Ascending aorta (tissue), 2 donors: ENCODE measurements at regions not wholly inside any gene's neighbourhood (a gene's known extent, or its start where the extent isn't known, plus 50 kb on each side); places are given as distances from the start of the nearest gene placed in this dataset.

Experiments
- DNase-seq, 2 donors: peaks; one replicate each; pipeline ENCODE4 v3.0.0-alpha.2; 2019; ENCODE audit warnings: low spot score in 2 of 2
- H3K27ac ChIP-seq, 2 donors: fragments of 200-600 bp; sonication (generic); one replicate each; pipeline ENCODE4 v1.5.1; 2016 to 2017; ENCODE audit warnings: mild to moderate bottlenecking in 1 of 2
- H3K27me3 ChIP-seq: fragments of 200-600 bp; sonication (generic); one replicate; pipeline ENCODE4 v1.5.1; 2017
- H3K36me3 ChIP-seq, 2 donors: fragments of 200-600 bp; sonication (generic); one replicate each; pipeline ENCODE4 v1.5.1; 2016
- H3K4me1 ChIP-seq, 2 donors: fragments of 200-600 bp; sonication (generic); one replicate each; pipeline ENCODE4 v1.5.1; 2016 to 2017; ENCODE audit warnings: mild to moderate bottlenecking in 1 of 2
- H3K4me3 ChIP-seq, 2 donors: fragments of 200-600 bp; sonication (generic); one replicate each; pipeline ENCODE4 v1.5.1; 2016 to 2017; ENCODE audit warnings: mild to moderate bottlenecking in 1 of 2
- H3K9me3 ChIP-seq, 2 donors: fragments of 200-600 bp; sonication (generic); one replicate each; pipeline ENCODE4 v1.5.1; 2016
- intact Hi-C: fragments of 100-400 bp; cut with DNase I; formaldehyde crosslinking; loops from one replicate; pipeline ENCODE4 v1.15.1; 2023
- TF ChIP-seq, protein P1 (sequence below), 3 experiments: fragments of 200-600 bp in 2 of 3; fragments of 450-650 bp in 1 of 3; sonication (generic) in 2 of 3; IDR thresholded peaks; one replicate each; pipeline ENCODE4 v1.5.1; 2016 to 2019; ENCODE audit warnings: antibody characterized with exemption in 3 of 3, mild to moderate bottlenecking in 1 of 3, moderate library complexity in 1 of 3

DNA sequence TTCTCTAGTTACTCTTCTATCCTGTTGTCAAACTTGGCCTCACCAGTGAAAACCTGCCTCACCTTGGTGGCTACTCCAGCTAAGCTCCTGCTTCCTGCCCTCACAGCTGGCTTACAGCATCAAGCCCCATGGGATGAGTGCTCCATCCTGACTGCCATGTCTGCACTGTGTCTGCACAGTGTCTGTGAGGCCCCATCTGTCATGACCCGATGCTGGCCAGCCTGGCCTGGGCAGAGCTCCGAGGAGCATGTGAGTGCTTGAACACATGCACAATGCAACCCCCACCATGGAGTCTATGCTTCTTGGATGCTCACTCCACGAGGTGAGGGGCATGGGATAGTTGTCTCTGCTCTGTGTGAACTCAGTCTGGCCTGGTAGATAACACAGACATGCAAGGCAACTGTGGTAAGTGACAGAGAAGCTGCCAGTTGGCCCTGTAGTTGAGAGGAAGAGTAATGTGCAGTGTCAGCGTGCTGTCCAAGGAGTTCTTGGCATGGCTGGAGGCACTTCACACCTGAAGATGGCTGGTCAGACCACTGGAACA lies 207.1 kb upstream of the ZNF32 start:
- H3K36me3 ChIP-seq: no peaks in the 10 kb centered on the region
- H3K27me3 ChIP-seq: no peaks in the 10 kb centered on the region
- no peak overlapping the region for H3K27ac ChIP-seq
- H3K9me3 ChIP-seq: no peaks in the 10 kb centered on the region
- TF ChIP-seq, protein P1, sequence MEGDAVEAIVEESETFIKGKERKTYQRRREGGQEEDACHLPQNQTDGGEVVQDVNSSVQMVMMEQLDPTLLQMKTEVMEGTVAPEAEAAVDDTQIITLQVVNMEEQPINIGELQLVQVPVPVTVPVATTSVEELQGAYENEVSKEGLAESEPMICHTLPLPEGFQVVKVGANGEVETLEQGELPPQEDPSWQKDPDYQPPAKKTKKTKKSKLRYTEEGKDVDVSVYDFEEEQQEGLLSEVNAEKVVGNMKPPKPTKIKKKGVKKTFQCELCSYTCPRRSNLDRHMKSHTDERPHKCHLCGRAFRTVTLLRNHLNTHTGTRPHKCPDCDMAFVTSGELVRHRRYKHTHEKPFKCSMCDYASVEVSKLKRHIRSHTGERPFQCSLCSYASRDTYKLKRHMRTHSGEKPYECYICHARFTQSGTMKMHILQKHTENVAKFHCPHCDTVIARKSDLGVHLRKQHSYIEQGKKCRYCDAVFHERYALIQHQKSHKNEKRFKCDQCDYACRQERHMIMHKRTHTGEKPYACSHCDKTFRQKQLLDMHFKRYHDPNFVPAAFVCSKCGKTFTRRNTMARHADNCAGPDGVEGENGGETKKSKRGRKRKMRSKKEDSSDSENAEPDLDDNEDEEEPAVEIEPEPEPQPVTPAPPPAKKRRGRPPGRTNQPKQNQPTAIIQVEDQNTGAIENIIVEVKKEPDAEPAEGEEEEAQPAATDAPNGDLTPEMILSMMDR (IDR thresholded peaks at IDR 0.05): no peak
- intact Hi-C loops: no loop called here
- DNase-seq: no peak
- peaks cover 0 to 3% of the 10 kb centered on the region in 2 donors for H3K4me1 ChIP-seq
- H3K4me3 ChIP-seq: no peak overlapping the region

DNA sequence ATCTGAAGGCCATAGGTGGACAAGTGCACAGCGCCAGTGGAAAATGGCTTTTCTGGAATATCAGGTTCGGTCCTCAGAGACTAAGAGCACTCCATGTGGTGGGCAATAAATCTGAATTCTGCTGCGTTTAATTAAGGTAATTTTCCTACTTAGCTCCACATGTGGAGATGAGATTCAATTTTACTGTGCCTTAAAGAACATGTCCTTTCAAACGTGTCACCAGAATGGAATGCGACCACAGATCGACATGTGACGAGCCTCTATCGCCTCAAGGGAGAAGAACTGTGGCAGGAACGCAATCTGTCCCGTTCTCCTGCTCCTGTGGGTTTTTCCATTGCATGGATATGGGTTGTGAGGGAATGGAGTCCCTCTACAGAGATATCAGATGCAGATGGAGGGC lies 205.3 kb upstream of the ZNF32 start:
- intact Hi-C loops: no loop called here

DNA sequence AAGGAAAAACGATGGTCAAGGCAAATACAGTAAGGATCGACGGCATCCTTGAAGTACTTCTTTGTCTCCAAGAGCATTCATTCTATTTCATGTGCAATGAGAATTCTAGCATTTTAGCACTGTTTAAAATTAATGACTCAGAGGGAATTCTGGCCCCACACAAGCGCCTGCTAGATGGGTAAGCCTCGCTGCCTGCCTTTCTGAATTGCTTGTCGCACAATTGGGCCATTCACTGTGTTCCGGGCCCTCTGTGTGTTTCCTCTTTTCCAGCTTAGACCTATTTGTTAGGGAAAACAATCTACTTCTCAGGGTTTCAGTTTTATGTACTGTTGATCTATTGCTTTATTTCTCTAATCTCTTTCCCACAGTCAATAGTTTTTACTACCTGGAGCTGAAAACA lies 204.7 kb upstream of the ZNF32 start:
- Histone ChIP-seq H3K36me3 (no peaks in the 10 kb centered on the region), H3K4me3 (no peak overlapping the region), H3K9me3 (no peaks in the 10 kb centered on the region), H3K27ac (no peak overlapping the region), H3K27me3 (no peaks in the 10 kb centered on the region), H3K4me1 (peaks cover 0 to 3% of the 10 kb centered on the region in 2 donors)
- no peak for DNase-seq
- intact Hi-C loops: no loop called here
- TF ChIP-seq, protein P1 (IDR thresholded peaks at IDR 0.05): no peak

More for the DNA sequence above, 205.3 kb upstream of the ZNF32 start:
- TF ChIP-seq, protein P1 (IDR thresholded peaks at IDR 0.05): no peak
- Histone ChIP-seq H3K27ac (no peak overlapping the region), H3K4me1 (peaks cover 0 to 3% of the 10 kb centered on the region in 2 donors), H3K4me3 (no peak overlapping the region), H3K9me3 (no peaks in the 10 kb centered on the region), H3K27me3 (no peaks in the 10 kb centered on the region), H3K36me3 (no peaks in the 10 kb centered on the region)
- DNase-seq: no peak

DNA sequence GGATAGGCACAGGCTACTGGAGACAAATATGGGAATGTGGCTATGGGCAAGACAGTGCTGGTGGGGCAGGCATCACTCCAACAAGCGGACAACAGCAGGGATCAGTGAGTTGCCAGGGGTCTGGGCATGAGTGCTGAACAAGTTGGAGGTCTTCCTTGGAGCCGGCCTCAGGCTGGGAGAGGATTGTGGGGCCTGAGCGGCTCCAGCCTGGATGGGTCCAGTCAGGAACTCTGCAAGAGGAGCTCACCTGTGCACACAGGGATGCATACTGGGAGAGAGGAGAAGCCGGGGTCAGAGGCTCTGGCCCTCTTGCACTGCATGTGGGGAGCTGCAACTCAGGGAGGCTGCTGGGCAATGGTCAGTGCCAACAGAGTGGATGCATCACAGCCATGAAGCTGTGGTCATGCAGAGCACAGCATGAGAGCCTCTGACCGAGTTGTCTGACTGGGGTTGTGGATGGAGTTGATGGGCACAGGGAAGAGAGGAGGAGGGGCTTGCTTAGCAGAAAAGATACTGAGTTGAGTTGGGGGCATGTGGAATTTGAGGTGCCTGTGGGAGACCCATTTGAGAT lies 204.0 kb upstream of the ZNF32 start:
- Histone ChIP-seq H3K27me3 (no peaks in the 10 kb centered on the region), H3K4me3 (no peak overlapping the region), H3K36me3 (no peaks in the 10 kb centered on the region), H3K4me1 (peaks cover 0 to 3% of the 10 kb centered on the region in 2 donors), H3K9me3 (no peaks in the 10 kb centered on the region), H3K27ac (no peak overlapping the region)
- TF ChIP-seq, protein P1 (IDR thresholded peaks at IDR 0.05): no peak
- no peak for DNase-seq
- intact Hi-C loops: no loop called here

DNA sequence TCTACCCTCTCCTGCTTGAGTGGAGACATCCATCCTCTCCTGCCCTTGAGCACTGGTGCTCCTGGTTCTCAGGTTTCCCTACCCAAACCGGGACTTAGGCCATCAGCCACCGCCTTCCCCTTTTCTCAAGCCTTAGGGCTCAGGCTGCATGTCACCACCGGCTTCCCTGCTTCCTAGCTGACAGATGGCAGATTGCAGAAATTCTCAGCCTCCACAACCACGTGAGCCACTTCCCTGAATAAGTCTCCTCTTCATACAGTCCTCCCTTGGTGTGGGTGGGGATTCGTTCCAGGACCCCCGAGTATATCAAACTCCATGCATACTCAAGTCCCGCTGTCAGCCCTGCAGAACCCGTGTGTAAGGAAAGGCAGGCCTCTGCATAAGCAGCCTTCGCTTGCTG lies 203.5 kb upstream of the ZNF32 start:
- DNase-seq: no peak
- intact Hi-C loops: no loop called here
- Histone ChIP-seq H3K27ac (no peak overlapping the region), H3K4me3 (no peak overlapping the region), H3K4me1 (no peaks in the 10 kb centered on the region), H3K9me3 (no peaks in the 10 kb centered on the region), H3K36me3 (no peaks in the 10 kb centered on the region), H3K27me3 (no peaks in the 10 kb centered on the region)
- TF ChIP-seq, protein P1 (IDR thresholded peaks at IDR 0.05): no peak
